IMR-90 (cell line): ENCODE measurements at regions not wholly inside any gene's neighbourhood (a gene's known extent, or its start where the extent isn't known, plus 50 kb on each side); places are given as distances from the start of the nearest gene placed in this dataset.

Experiments
- ATAC-seq: fragments of 200-7000 bp; cut with Tn5 transposase; 2 replicates; pipeline ENCODE4 v1.9.1; 2020; ENCODE audit warnings: low read depth, mild to moderate bottlenecking, moderate library complexity
- BruUV-seq: library from RNA; stranded (reverse); fragments of 400-500 nt; replicated peaks from 2 replicates; lab custom pipeline; 2021; lab: Mats Ljungman, UMichigan
- CTCF ChIA-PET: fragments of 300-600 bp; formaldehyde crosslinking; extraction: SDS; loops from one replicate; lab custom pipeline; 2021; ENCODE audit warnings: antibody characterized with exemption; lab: Yijun Ruan, JAX
- POLR2A ChIA-PET: fragments of 300-600 bp; sonication (Branson Sonifier 250); formaldehyde crosslinking; loops from one replicate; lab custom pipeline; 2022; ENCODE audit warnings: antibody characterized with exemption; ENCODE audit not compliant: unreplicated experiment; lab: Charles Lee
- DNase-seq: peaks from one replicate; pipeline ENCODE4 v3.0.0; 2013
- H2AFZ ChIP-seq: replicated peaks from 2 replicates; pipeline ENCODE3; 2013; ENCODE audit warnings: low read length, mild to moderate bottlenecking; ENCODE audit not compliant: poor library complexity
- H2AK5ac ChIP-seq: 2 replicates; pipeline ENCODE4 v1.6.1; 2013; ENCODE audit warnings: low read depth, low read length, inconsistent platforms
- H2AK9ac ChIP-seq: replicated peaks from 2 replicates; pipeline ENCODE3; 2013; ENCODE audit warnings: mild to moderate bottlenecking, low read depth, low read length, moderate library complexity; ENCODE audit not compliant: poor library complexity
- H2BK120ac ChIP-seq: 2 replicates; pipeline ENCODE4 v1.6.1; 2013; ENCODE audit warnings: low read depth, low read length, inconsistent platforms
- H2BK15ac ChIP-seq: 3 replicates; pipeline ENCODE4 v1.6.1; 2013; ENCODE audit warnings: low read depth, low read length, inconsistent platforms
- H2BK20ac ChIP-seq: 2 replicates; pipeline ENCODE4 v1.6.1; 2013; ENCODE audit warnings: low read depth, mild to moderate bottlenecking, inconsistent platforms, low read length, moderate library complexity
- H2BK5ac ChIP-seq: 2 replicates; pipeline ENCODE4 v1.6.1; 2013; ENCODE audit warnings: mild to moderate bottlenecking, low read depth, low read length, inconsistent platforms; ENCODE audit not compliant: poor library complexity, severe bottlenecking
- H3K14ac ChIP-seq: replicated peaks from 2 replicates; pipeline ENCODE4 v1.6.1; 2013; ENCODE audit warnings: low read depth, low read length, inconsistent platforms
- H3K18ac ChIP-seq: 2 replicates; pipeline ENCODE4 v1.6.1; 2013; ENCODE audit warnings: low read depth, low read length, control low read depth
- H3K23ac ChIP-seq: 2 replicates; pipeline ENCODE4 v1.6.1; 2013; ENCODE audit warnings: low read depth, low read length, inconsistent platforms
- H3K27ac ChIP-seq: 2 replicates; pipeline ENCODE4 v1.5.1; 2013; ENCODE audit warnings: mild to moderate bottlenecking, control low read depth, low read length; ENCODE audit not compliant: insufficient read depth
- H3K27me3 ChIP-seq: 2 replicates; pipeline ENCODE4 v1.6.1; 2013; ENCODE audit warnings: low read length; ENCODE audit not compliant: control insufficient read depth, insufficient read depth
- H3K36me3 ChIP-seq: 2 replicates; pipeline ENCODE4 v1.6.1; 2013; ENCODE audit warnings: low read length, mixed read lengths; ENCODE audit not compliant: control insufficient read depth, insufficient read depth
- H3K4ac ChIP-seq: 2 replicates; pipeline ENCODE4 v1.6.1; 2013; ENCODE audit warnings: low read depth, low read length, inconsistent platforms
- H3K4me1 ChIP-seq: 2 replicates; pipeline ENCODE4 v1.6.1; 2013; ENCODE audit warnings: low read length, mixed read lengths; ENCODE audit not compliant: control insufficient read depth, insufficient read depth
- H3K4me2 ChIP-seq: 2 replicates; pipeline ENCODE4 v1.6.1; 2013; ENCODE audit warnings: low read depth, mild to moderate bottlenecking, control low read depth, low read length, moderate library complexity
- H3K4me3 ChIP-seq: 2 replicates; pipeline ENCODE4 v1.5.1; 2013; ENCODE audit warnings: low read depth, mild to moderate bottlenecking, control low read depth, low read length, moderate library complexity; ENCODE audit not compliant: insufficient read depth
- H3K56ac ChIP-seq: 2 replicates; pipeline ENCODE4 v1.6.1; 2013; ENCODE audit warnings: low read length, inconsistent platforms; ENCODE audit not compliant: insufficient read depth; ENCODE audit errors: extremely low read depth
- H3K79me1 ChIP-seq, 2 experiments: 2 replicates each; pipeline ENCODE4 v1.6.1; 2013; ENCODE audit warnings: low read length in 2 of 2, inconsistent platforms in 1 of 2, low read depth in 1 of 2
- H3K9ac ChIP-seq: 2 replicates; pipeline ENCODE4 v1.6.1; 2013; ENCODE audit warnings: low read depth, low read length, control low read depth
- H3K9me1 ChIP-seq: 2 replicates; pipeline ENCODE4 v1.6.1; 2013; ENCODE audit warnings: low read length, inconsistent platforms; ENCODE audit not compliant: insufficient read depth
- H3K9me3 ChIP-seq: 2 replicates; pipeline ENCODE4 v1.6.1; 2013; ENCODE audit warnings: low read length; ENCODE audit not compliant: control insufficient read depth, insufficient read depth
- H4K20me1 ChIP-seq: 2 replicates; pipeline ENCODE4 v1.6.1; 2013; ENCODE audit warnings: low read length, inconsistent platforms; ENCODE audit not compliant: insufficient read depth
- H4K5ac ChIP-seq: 2 replicates; pipeline ENCODE4 v1.6.1; 2013; ENCODE audit warnings: mild to moderate bottlenecking, low read depth, low read length, control low read depth
- H4K8ac ChIP-seq, 2 experiments: 2 replicates each; pipeline ENCODE4 v1.6.1; 2013; ENCODE audit warnings: low read depth in 2 of 2, low read length in 2 of 2, control low read depth in 1 of 2, inconsistent platforms in 1 of 2
- H4K91ac ChIP-seq: 2 replicates; pipeline ENCODE4 v1.6.1; 2013; ENCODE audit warnings: low read depth, low read length, inconsistent platforms; ENCODE audit not compliant: insufficient read depth
- BHLHE40 ChIP-seq: fragments of 150-350 bp; IDR thresholded peaks from 2 replicates; pipeline ENCODE4 v1.6.1; 2016; ENCODE audit warnings: mild to moderate bottlenecking, low read depth, low read length
- CEBPB ChIP-seq: IDR thresholded peaks from 2 replicates; pipeline ENCODE4 v1.6.1; 2012; ENCODE audit warnings: low read depth, low read length, improper control_type of control experiment
- CHD1 ChIP-seq: IDR thresholded peaks from 2 replicates; pipeline ENCODE4 v1.6.1; 2012; ENCODE audit warnings: low read depth, low read length, improper control_type of control experiment
- CTCF ChIP-seq: conservative IDR thresholded peaks from 2 replicates; pipeline ENCODE4 v1.5.1; 2012; ENCODE audit warnings: mild to moderate bottlenecking, low read depth, low read length, improper control_type of control experiment
- FOS ChIP-seq: fragments of 150-350 bp; IDR thresholded peaks from 2 replicates; pipeline ENCODE4 v1.6.1; 2016; ENCODE audit warnings: low read depth, low read length
- MAZ ChIP-seq: IDR thresholded peaks from 2 replicates; pipeline ENCODE4 v1.6.1; 2012; ENCODE audit warnings: low read depth, mild to moderate bottlenecking, low read length, improper control_type of control experiment, moderate library complexity, borderline replicate concordance
- MXI1 ChIP-seq: IDR thresholded peaks from 2 replicates; pipeline ENCODE4 v1.6.1; 2012; ENCODE audit warnings: low read depth, mild to moderate bottlenecking, low read length, moderate library complexity, borderline replicate concordance
- POLR2A ChIP-seq: IDR thresholded peaks from 2 replicates; pipeline ENCODE4 v1.6.1; 2012; ENCODE audit warnings: mild to moderate bottlenecking, low read depth, low read length
- RAD21 ChIP-seq: IDR thresholded peaks from 2 replicates; pipeline ENCODE4 v1.6.1; 2012; ENCODE audit warnings: low read length, improper control_type of control experiment
- RCOR1 ChIP-seq: IDR thresholded peaks from 2 replicates; pipeline ENCODE4 v1.6.1; 2012; ENCODE audit warnings: mild to moderate bottlenecking, low read length, improper control_type of control experiment; ENCODE audit not compliant: insufficient replicate concordance
- RFX5 ChIP-seq: IDR thresholded peaks from 2 replicates; pipeline ENCODE4 v1.8.0; 2012; ENCODE audit warnings: low read depth, mild to moderate bottlenecking, low read length, moderate library complexity
- SMC3 ChIP-seq: fragments of 150-350 bp; IDR thresholded peaks from 2 replicates; pipeline ENCODE4 v1.6.1; 2016; ENCODE audit warnings: low read depth, mild to moderate bottlenecking, antibody characterized with exemption, low read length, moderate library complexity
- USF2 ChIP-seq: fragments of 150-350 bp; IDR thresholded peaks from 2 replicates; pipeline ENCODE4 v1.6.1; 2017; ENCODE audit warnings: mild to moderate bottlenecking, antibody characterized with exemption, low read length, low read depth
- WGBS, 2 experiments: methylation state at CpG; one replicate each; pipeline versions ENCODE4 v1.1.5 to v1.1.7; 2013; ENCODE audit warnings: missing lambda C conversion rate in 2 of 2; ENCODE audit not compliant: insufficient read length in 1 of 2; ENCODE audit errors: extremely low coverage in 2 of 2; 5-methylcytosine and 5-hydroxymethylcytosine counted together
- dilution Hi-C: fragments of 300-500 bp; cut with HindIII; formaldehyde crosslinking; loops from one replicate; pipeline ENCODE4 v1.14.3; 2018; ENCODE audit warnings: low sequenced_read_pairs; ENCODE audit not compliant: unreplicated experiment
- in situ Hi-C: fragments of 300-500 bp; cut with MboI; formaldehyde crosslinking; loops from 3 replicates; pipeline ENCODE4 v1.14.3; 2019; ENCODE audit warnings: low sequenced_read_pairs, inconsistent platforms, mixed read lengths
- intact Hi-C: fragments of 100-400 bp; cut with micrococcal nuclease; formaldehyde crosslinking; loops from 2 replicates; pipeline ENCODE4 v1.10.0; 2022

GRCh38 chr15:26378304-26378703, 394.6 kb downstream of the GABRB3 start:
- WGBS, 2 experiments = 12% methylated on average over 2 of the region's 2 CpGs; no CpG with 5 or more reads in 1 of the 2 experiments
- no peak overlapping the region for H4K8ac ChIP-seq
- H2BK20ac ChIP-seq = no peak overlapping the region
- no peak overlapping the region for H2AK9ac ChIP-seq
- H3K9me3 ChIP-seq = peaks cover 27% of the 10 kb centered on the region
- H4K91ac ChIP-seq = no peak overlapping the region
- no peak overlapping the region for H2AK5ac ChIP-seq
- no peak overlapping the region for H3K27ac ChIP-seq
- H3K18ac ChIP-seq = no peak overlapping the region
- H3K23ac ChIP-seq = no peak overlapping the region
- H3K4me1 ChIP-seq = no peaks in the 10 kb centered on the region
- no peak overlapping the region for H2AFZ ChIP-seq
- intact Hi-C loops = no loop called here
- H3K4ac ChIP-seq = no peak overlapping the region
- no peak overlapping the region for H2BK15ac ChIP-seq
- ChIA-PET CTCF (no interaction called here), POLR2A (no interaction called here)
- H3K4me3 ChIP-seq = no peak overlapping the region
- H3K9ac ChIP-seq = no peak overlapping the region
- no peak for DNase-seq
- no peaks in the 10 kb centered on the region for H4K20me1 ChIP-seq
- H3K9me1 ChIP-seq = no peaks in the 10 kb centered on the region
- no peak overlapping the region for H3K56ac ChIP-seq
- H2BK120ac ChIP-seq = no peak overlapping the region
- in situ Hi-C loops = no loop called here
- BruUV-seq = no TSS peak
- TF ChIP-seq RFX5 = no peak
- TF ChIP-seq BHLHE40 = no peak
- TF ChIP-seq RAD21 = no peak
- TF ChIP-seq RCOR1 = no peak
- no peak for TF ChIP-seq USF2
- no peak for TF ChIP-seq FOS
- TF ChIP-seq CEBPB = no peak
- no peak for TF ChIP-seq MAZ
- no peak for TF ChIP-seq MXI1
- TF ChIP-seq POLR2A = no peak
- TF ChIP-seq CHD1 = no peak
- no peak for TF ChIP-seq SMC3
- TF ChIP-seq CTCF = no peak
- dilution Hi-C loops = no loop called here
- H3K79me1 ChIP-seq = no peaks in the 10 kb centered on the region
- no peak overlapping the region for H2BK5ac ChIP-seq
- no peaks in the 10 kb centered on the region for H3K36me3 ChIP-seq
- H3K4me2 ChIP-seq = no peak overlapping the region
- H3K27me3 ChIP-seq = no peaks in the 10 kb centered on the region
- ATAC-seq = no peak
- H3K14ac ChIP-seq = no peak overlapping the region
- no peak overlapping the region for H4K5ac ChIP-seq
